GM19463 (cell line): ENCODE measurements at regions not wholly inside any gene's neighbourhood (a gene's known extent, or its start where the extent isn't known, plus 50 kb on each side); places are given as distances from the start of the nearest gene placed in this dataset.

ENCODE experiments used
- ATAC-seq: cut with Tn5 transposase; IDR thresholded peaks from one replicate; pipeline ENCODE4 v1.9.1; 2021; ENCODE audit warnings: mild to moderate bottlenecking, moderate library complexity; ENCODE audit not compliant: unreplicated experiment

- ATAC-seq: no peak
Measured at GRCh38 chr2:196433116-196433515, 206.4 kb upstream of the CCDC150 start.

- ATAC-seq: no peak
Measured at GRCh38 chr2:196434217-196434616, 205.3 kb upstream of the CCDC150 start.

- no peak for ATAC-seq
Measured at GRCh38 chr2:196435189-196435588, 204.3 kb upstream of the CCDC150 start.

- ATAC-seq: no peak
Measured at GRCh38 chr2:196437626-196438025, 201.9 kb upstream of the CCDC150 start.

- ATAC-seq: no peak
Measured at GRCh38 chr2:196439760-196440159, 199.8 kb upstream of the CCDC150 start.

- no peak for ATAC-seq
Measured at GRCh38 chr2:196440413-196440812, 199.1 kb upstream of the CCDC150 start.

GRCh38 chr2:196441527-196441926, 198.0 kb upstream of the CCDC150 start:
- no peak for ATAC-seq

GRCh38 chr2:196442211-196442610, 197.3 kb upstream of the CCDC150 start:
- no peak for ATAC-seq

- no peak for ATAC-seq
Measured at GRCh38 chr2:196444442-196444841, 195.1 kb upstream of the CCDC150 start.

GRCh38 chr2:196445991-196446390, 193.5 kb upstream of the CCDC150 start:
- ATAC-seq: no peak

- no peak for ATAC-seq
Measured at GRCh38 chr2:196448407-196449079, 191.0 kb upstream of the CCDC150 start.

- no peak for ATAC-seq
Measured at GRCh38 chr2:196449083-196449482, 190.4 kb upstream of the CCDC150 start.

- ATAC-seq: no peak
Measured at GRCh38 chr2:196452758-196453157, 186.8 kb upstream of the CCDC150 start.

GRCh38 chr2:196453613-196454047, 185.9 kb upstream of the CCDC150 start:
- ATAC-seq: peak; percentile 70

- no peak for ATAC-seq
Measured at GRCh38 chr2:196454492-196454891, 185.0 kb upstream of the CCDC150 start.

- ATAC-seq: no peak
Measured at GRCh38 chr2:196459539-196459938, 180.0 kb upstream of the CCDC150 start.

GRCh38 chr2:196463706-196464105, 175.8 kb upstream of the CCDC150 start:
- no peak for ATAC-seq

GRCh38 chr2:196464311-196464710, 175.2 kb upstream of the CCDC150 start:
- ATAC-seq: no peak

GRCh38 chr2:196466581-196466980, 172.9 kb upstream of the CCDC150 start:
- ATAC-seq: no peak

- no peak for ATAC-seq
Measured at GRCh38 chr2:196468394-196468793, 171.1 kb upstream of the CCDC150 start.

- no peak for ATAC-seq
Measured at GRCh38 chr2:196473617-196474016, 165.9 kb upstream of the CCDC150 start.

- no peak for ATAC-seq
Measured at GRCh38 chr2:196475611-196476010, 163.9 kb upstream of the CCDC150 start.

- no peak for ATAC-seq
Measured at GRCh38 chr2:196478588-196478987, 160.9 kb upstream of the CCDC150 start.
